Endothelial cell of umbilical vein (primary cell): ENCODE measurements at regions not wholly inside any gene's neighbourhood (a gene's known extent, or its start where the extent isn't known, plus 50 kb on each side); places are given as distances from the start of the nearest gene placed in this dataset.

Source experiments
- POLR2A ChIP-seq: IDR thresholded peaks from 2 replicates; pipeline ENCODE4 v1.6.1; 2012; ENCODE audit warnings: low read depth, mild to moderate bottlenecking, control low read depth, low read length
- TF ChIP-seq, protein P1 (sequence below): IDR thresholded peaks from 2 replicates; pipeline ENCODE4 v1.6.1; 2011; ENCODE audit not compliant: insufficient read depth, insufficient read length
- TF ChIP-seq, protein P2 (sequence below), 2 donors: IDR thresholded peaks; 1 replicate in 1 of 2; 2 replicates in 1 of 2; pipeline ENCODE4 v1.5.1; 2011; ENCODE audit warnings: low read length in 2 of 2, mild to moderate bottlenecking in 2 of 2, moderate library complexity in 2 of 2, control low read depth in 1 of 2, inconsistent platforms in 1 of 2, low read depth in 1 of 2; ENCODE audit not compliant: insufficient read depth in 1 of 2; ENCODE audit errors: extremely low read depth in 1 of 2

DNA sequence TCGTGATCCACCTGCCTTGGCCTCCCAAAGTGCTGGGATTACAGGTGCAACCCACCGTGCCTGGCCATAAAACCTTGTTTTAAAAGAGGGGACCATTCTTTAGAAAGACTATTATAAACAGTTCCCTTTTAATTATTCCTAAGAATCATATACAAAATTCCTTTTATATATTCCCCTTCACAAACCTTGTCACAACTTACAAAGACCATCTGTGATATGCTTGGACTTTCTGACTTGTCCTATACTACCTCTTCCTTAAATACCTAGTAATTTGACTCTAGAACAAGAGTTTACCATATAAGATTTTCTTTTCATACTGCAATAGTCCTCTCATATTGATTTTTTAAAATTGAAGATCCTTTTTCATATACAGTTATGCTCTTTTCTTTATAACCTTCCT lies 135.8 kb upstream of the PRSS16 start:
- TF ChIP-seq, protein P1, sequence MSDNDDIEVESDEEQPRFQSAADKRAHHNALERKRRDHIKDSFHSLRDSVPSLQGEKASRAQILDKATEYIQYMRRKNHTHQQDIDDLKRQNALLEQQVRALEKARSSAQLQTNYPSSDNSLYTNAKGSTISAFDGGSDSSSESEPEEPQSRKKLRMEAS: no peak
- TF ChIP-seq POLR2A: no peak
- TF ChIP-seq, protein P2, sequence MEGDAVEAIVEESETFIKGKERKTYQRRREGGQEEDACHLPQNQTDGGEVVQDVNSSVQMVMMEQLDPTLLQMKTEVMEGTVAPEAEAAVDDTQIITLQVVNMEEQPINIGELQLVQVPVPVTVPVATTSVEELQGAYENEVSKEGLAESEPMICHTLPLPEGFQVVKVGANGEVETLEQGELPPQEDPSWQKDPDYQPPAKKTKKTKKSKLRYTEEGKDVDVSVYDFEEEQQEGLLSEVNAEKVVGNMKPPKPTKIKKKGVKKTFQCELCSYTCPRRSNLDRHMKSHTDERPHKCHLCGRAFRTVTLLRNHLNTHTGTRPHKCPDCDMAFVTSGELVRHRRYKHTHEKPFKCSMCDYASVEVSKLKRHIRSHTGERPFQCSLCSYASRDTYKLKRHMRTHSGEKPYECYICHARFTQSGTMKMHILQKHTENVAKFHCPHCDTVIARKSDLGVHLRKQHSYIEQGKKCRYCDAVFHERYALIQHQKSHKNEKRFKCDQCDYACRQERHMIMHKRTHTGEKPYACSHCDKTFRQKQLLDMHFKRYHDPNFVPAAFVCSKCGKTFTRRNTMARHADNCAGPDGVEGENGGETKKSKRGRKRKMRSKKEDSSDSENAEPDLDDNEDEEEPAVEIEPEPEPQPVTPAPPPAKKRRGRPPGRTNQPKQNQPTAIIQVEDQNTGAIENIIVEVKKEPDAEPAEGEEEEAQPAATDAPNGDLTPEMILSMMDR (IDR thresholded peaks at IDR 0.05; ENCODE audit: extremely low read depth in 1 of 2, insufficient read depth in 1 of 2, low read depth in 1 of 2, low read length in 2 of 2): no peak
